Tibial nerve (tissue), 4 donors: ENCODE measurements at regions not wholly inside any gene's neighbourhood (a gene's known extent, or its start where the extent isn't known, plus 50 kb on each side); places are given as distances from the start of the nearest gene placed in this dataset.

Source experiments
- EP300 ChIP-seq, 2 donors: sonication (generic); formaldehyde crosslinking; IDR thresholded peaks; one replicate each; pipeline ENCODE4 v1.6.1; 2017; ENCODE audit warnings: antibody characterized with exemption in 2 of 2, mild to moderate bottlenecking in 1 of 2
- POLR2A ChIP-seq, 2 donors: fragments of 450-650 bp; IDR thresholded peaks; one replicate each; pipeline ENCODE4 v1.6.1; 2017; ENCODE audit warnings: antibody characterized with exemption in 2 of 2, mild to moderate bottlenecking in 2 of 2, moderate library complexity in 2 of 2
- TF ChIP-seq, protein P1 (sequence below), 5 experiments: fragments of 200-600 bp in 3 of 5; fragments of 450-650 bp in 2 of 5; sonication (generic) in 3 of 5; IDR thresholded peaks; one replicate each; pipeline ENCODE4 v1.5.1; 2016 to 2019; ENCODE audit warnings: antibody characterized with exemption in 5 of 5, mild to moderate bottlenecking in 3 of 5, moderate library complexity in 2 of 5

DNA sequence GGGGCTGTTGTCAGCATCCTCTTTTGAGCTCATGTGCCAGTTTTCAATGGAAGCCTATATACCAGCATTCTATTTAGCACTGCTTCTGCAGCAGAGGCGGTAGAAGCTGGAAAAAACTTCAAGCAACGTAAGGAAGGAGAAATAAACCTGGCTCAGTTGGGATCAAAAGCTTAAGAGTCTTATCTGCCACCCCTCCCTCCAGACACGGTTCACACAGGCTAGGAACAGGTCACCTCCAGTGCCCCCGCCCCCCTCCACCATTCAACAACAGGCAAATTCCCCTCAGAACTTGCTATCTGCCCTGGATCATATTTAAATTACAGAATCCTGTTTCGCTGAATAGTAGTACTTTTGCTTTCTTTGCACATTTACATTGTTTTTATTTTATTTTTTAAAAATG is 384.8 kb upstream of the PKDCC start:
- TF ChIP-seq, protein P1, sequence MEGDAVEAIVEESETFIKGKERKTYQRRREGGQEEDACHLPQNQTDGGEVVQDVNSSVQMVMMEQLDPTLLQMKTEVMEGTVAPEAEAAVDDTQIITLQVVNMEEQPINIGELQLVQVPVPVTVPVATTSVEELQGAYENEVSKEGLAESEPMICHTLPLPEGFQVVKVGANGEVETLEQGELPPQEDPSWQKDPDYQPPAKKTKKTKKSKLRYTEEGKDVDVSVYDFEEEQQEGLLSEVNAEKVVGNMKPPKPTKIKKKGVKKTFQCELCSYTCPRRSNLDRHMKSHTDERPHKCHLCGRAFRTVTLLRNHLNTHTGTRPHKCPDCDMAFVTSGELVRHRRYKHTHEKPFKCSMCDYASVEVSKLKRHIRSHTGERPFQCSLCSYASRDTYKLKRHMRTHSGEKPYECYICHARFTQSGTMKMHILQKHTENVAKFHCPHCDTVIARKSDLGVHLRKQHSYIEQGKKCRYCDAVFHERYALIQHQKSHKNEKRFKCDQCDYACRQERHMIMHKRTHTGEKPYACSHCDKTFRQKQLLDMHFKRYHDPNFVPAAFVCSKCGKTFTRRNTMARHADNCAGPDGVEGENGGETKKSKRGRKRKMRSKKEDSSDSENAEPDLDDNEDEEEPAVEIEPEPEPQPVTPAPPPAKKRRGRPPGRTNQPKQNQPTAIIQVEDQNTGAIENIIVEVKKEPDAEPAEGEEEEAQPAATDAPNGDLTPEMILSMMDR (IDR thresholded peaks at IDR 0.05), result no peak
- TF ChIP-seq POLR2A (IDR thresholded peaks at IDR 0.05) (no peak), EP300 (IDR thresholded peaks at IDR 0.05) (no peak)
